Endothelial cell of umbilical vein (primary cell): ENCODE measurements at regions not wholly inside any gene's neighbourhood (a gene's known extent, or its start where the extent isn't known, plus 50 kb on each side); places are given as distances from the start of the nearest gene placed in this dataset.

Source experiments
- BruUV-seq: library from RNA; stranded (reverse); fragments of 400-500 nt; replicated peaks from 2 replicates; lab custom pipeline; 2021; lab: Mats Ljungman, UMichigan
- CTCF ChIA-PET: fragments of 300-600, 350-600 bp; sonication (Branson Sonifier 250); formaldehyde crosslinking; loops from one replicate; lab custom pipeline; 2021; ENCODE audit warnings: antibody characterized with exemption, inconsistent platforms; lab: Charles Lee
- POLR2A ChIA-PET: fragments of 300-600, 350-600 bp; sonication (Branson Sonifier 250); formaldehyde crosslinking; loops from one replicate; lab custom pipeline; 2021; ENCODE audit warnings: antibody characterized with exemption, inconsistent platforms; lab: Charles Lee
- DNase-seq: peaks from one replicate; pipeline ENCODE4 v3.0.0-alpha.2; 2011; ENCODE audit warnings: low read depth, low spot score
- FAIRE-seq: peaks from 2 replicates; lab custom pipeline; 2011; peaks lifted over from hg19 to GRCh38; lab: Jason Lieb, UNC
- H2AFZ ChIP-seq: 2 replicates; pipeline ENCODE4 v1.6.0; 2012; ENCODE audit warnings: low read depth, low read length, control low read depth, inconsistent platforms
- H3K27ac ChIP-seq: 2 replicates; pipeline ENCODE4 v1.5.1; 2011; ENCODE audit warnings: low read depth, mild to moderate bottlenecking, control low read depth, low read length, moderate library complexity; ENCODE audit not compliant: insufficient read depth
- H3K27me3 ChIP-seq, 2 experiments: 2 replicates each; pipeline versions ENCODE4 v1.6.0 to v1.6.1; 2011; ENCODE audit warnings: low read length in 2 of 2, mixed read lengths in 1 of 2; ENCODE audit not compliant: control insufficient read depth in 2 of 2, insufficient read depth in 2 of 2
- H3K36me3 ChIP-seq, 2 experiments: 2 replicates in 1 of 2; 3 replicates in 1 of 2; pipeline ENCODE4 v1.5.1; 2011; ENCODE audit warnings: low read length in 2 of 2, mild to moderate bottlenecking in 1 of 2, moderate library complexity in 1 of 2; ENCODE audit not compliant: control insufficient read depth in 2 of 2, insufficient read depth in 2 of 2; ENCODE audit errors: extremely low read depth in 1 of 2
- H3K4me1 ChIP-seq: 3 replicates; pipeline ENCODE4 v1.5.1; 2011; ENCODE audit warnings: mild to moderate bottlenecking, low read length; ENCODE audit not compliant: control insufficient read depth, insufficient read depth; ENCODE audit errors: extremely low read depth
- H3K4me2 ChIP-seq: 2 replicates; pipeline ENCODE4 v1.6.1; 2011; ENCODE audit warnings: low read length, control low read depth, mixed read lengths; ENCODE audit not compliant: insufficient read depth
- H3K4me3 ChIP-seq, 3 experiments: fragments of 200-600 bp in 1 of 3; sonication (generic), shearing (Covaris generic) in 1 of 3; replicated peaks in 1 of 3; 2 replicates each; pipeline ENCODE4 v1.5.1; 2011 to 2016; ENCODE audit warnings: control low read depth in 3 of 3, low read length in 3 of 3, mild to moderate bottlenecking in 2 of 3, inconsistent platforms in 1 of 3, low read depth in 1 of 3, moderate library complexity in 1 of 3; ENCODE audit not compliant: insufficient read depth in 1 of 3
- H3K79me2 ChIP-seq: 2 replicates; pipeline ENCODE4 v1.6.0; 2012; ENCODE audit warnings: low read length, inconsistent platforms; ENCODE audit not compliant: control insufficient read depth, insufficient read depth
- H3K9ac ChIP-seq: replicated peaks from 2 replicates; pipeline ENCODE3; 2011; ENCODE audit warnings: low read length, control low read depth; ENCODE audit not compliant: insufficient read depth; ENCODE audit errors: extremely low read depth
- H3K9me1 ChIP-seq: replicated peaks from 3 replicates; pipeline ENCODE4 v1.6.0; 2011; ENCODE audit warnings: mild to moderate bottlenecking, low read length; ENCODE audit not compliant: control insufficient read depth, insufficient read depth; ENCODE audit errors: extremely low read depth
- H3K9me3 ChIP-seq: replicated peaks from 2 replicates; pipeline ENCODE4 v1.5.1; 2012; ENCODE audit warnings: low read length, inconsistent platforms; ENCODE audit not compliant: control insufficient read depth, insufficient read depth
- H4K20me1 ChIP-seq: replicated peaks from 2 replicates; pipeline ENCODE3; 2011; ENCODE audit warnings: mild to moderate bottlenecking, low read length; ENCODE audit not compliant: control insufficient read depth, insufficient read depth; ENCODE audit errors: extremely low read depth
- EZH2 ChIP-seq: IDR thresholded peaks from 2 replicates; pipeline ENCODE4 v1.6.1; 2012; ENCODE audit warnings: borderline replicate concordance, low read depth, mild to moderate bottlenecking, moderate library complexity, low read length, inconsistent platforms; ENCODE audit not compliant: severe bottlenecking
- FOS ChIP-seq: IDR thresholded peaks from 2 replicates; pipeline ENCODE4 v1.6.1; 2011; ENCODE audit warnings: mild to moderate bottlenecking, low read length, moderate library complexity, borderline replicate concordance; ENCODE audit not compliant: insufficient read depth
- GATA2 ChIP-seq: IDR thresholded peaks from 2 replicates; pipeline ENCODE4 v1.7.0; 2011; ENCODE audit warnings: low read depth, mild to moderate bottlenecking, moderate library complexity, mixed read lengths, low read length; ENCODE audit not compliant: insufficient read length, insufficient read depth
- JUN ChIP-seq: IDR thresholded peaks from 2 replicates; pipeline ENCODE4 v1.6.1; 2011; ENCODE audit warnings: borderline replicate concordance, low read depth; ENCODE audit not compliant: insufficient read length, insufficient read depth
- POLR2A ChIP-seq: IDR thresholded peaks from 2 replicates; pipeline ENCODE4 v1.6.1; 2012; ENCODE audit warnings: low read depth, mild to moderate bottlenecking, control low read depth, low read length
- POLR2AphosphoS5 ChIP-seq: IDR thresholded peaks from 2 replicates; pipeline ENCODE4 v1.6.1; 2012; ENCODE audit warnings: low read depth, mild to moderate bottlenecking, control low read depth, low read length, moderate library complexity; ENCODE audit not compliant: insufficient read depth
- dilution Hi-C: fragments of 300-500 bp; cut with MboI; formaldehyde crosslinking; loops from one replicate; pipeline ENCODE4 v1.15.0; 2019; ENCODE audit warnings: low sequenced_read_pairs; ENCODE audit not compliant: extremely low pct_ligation_motif_present
- intact Hi-C: fragments of 100-400 bp; cut with micrococcal nuclease; formaldehyde crosslinking; loops from one replicate; pipeline ENCODE4 v1.10.0; 2022

DNA sequence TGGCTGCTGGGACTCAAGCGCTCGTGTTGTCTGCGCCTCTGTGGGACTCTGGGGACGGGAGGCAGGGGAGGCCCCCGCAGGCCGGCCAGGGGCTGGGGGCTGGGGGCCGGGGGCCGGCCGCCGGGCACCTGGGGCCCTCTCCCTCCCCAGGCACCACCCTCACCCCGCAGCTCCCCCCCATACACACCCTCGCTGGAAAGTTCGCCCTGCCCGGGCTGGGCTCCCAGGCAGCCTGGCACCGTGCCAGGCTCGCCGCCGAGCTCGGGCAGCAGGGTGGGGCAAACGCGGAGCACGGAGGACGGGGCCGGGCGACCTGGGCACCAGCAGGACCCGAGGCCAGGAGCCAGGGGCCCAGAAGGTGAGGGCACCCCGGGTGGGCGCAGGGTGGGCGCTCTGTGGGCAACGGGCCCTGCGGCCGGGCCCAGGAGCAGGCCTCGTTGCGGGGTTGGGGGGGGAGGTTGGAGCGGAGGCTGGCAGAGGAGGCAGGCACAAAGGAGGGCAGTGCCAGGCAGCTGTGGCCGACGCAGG lies 76.7 kb upstream of the WNT7B start:
- DNase-seq (peak; percentile 64), FAIRE-seq (peak; percentile 85)
- H3K4me3 ChIP-seq, result peak overlapping the region; percentile 30 to 49 (median 49)
- H4K20me1 ChIP-seq, result no peaks in the 10 kb centered on the region
- peaks cover 52% of the 10 kb centered on the region for H3K4me1 ChIP-seq
- H2AFZ ChIP-seq, result peak overlapping the region; percentile 14
- intact Hi-C loops (loop anchor here (1.0 kb wide), 3 partner anchors 9 to 17 kb away; no protein-coding TSS in a partner anchor), dilution Hi-C loops (no loop called here)
- H3K9me1 ChIP-seq, result no peaks in the 10 kb centered on the region
- peak overlapping the region; percentile 79 for H3K4me2 ChIP-seq
- H3K79me2 ChIP-seq, result peaks cover 44% of the 10 kb centered on the region
- H3K9me3 ChIP-seq, result no peaks in the 10 kb centered on the region
- H3K27ac ChIP-seq, result peak overlapping the region; percentile 55
- TF ChIP-seq POLR2AphosphoS5, result peak; percentile 45
- no peak for TF ChIP-seq FOS
- peak overlapping the region; percentile 70 for H3K9ac ChIP-seq
- no TSS peak for BruUV-seq
- H3K36me3 ChIP-seq, result no peaks in the 10 kb centered on the region
- CTCF ChIA-PET, result interaction anchor here (0.6 to 3.4 kb wide), 7 partner anchors 9 to 314 kb away, joined by 3 to 21 read pairs (median 3); no protein-coding TSS in a partner anchor
- H3K27me3 ChIP-seq, result no peaks in the 10 kb centered on the region
- POLR2A ChIA-PET, result interaction anchor here (0.6 to 1.9 kb wide), 4 partner anchors 9 to 802 kb away, joined by 3 to 5 read pairs (median 4); no protein-coding TSS in a partner anchor

DNA sequence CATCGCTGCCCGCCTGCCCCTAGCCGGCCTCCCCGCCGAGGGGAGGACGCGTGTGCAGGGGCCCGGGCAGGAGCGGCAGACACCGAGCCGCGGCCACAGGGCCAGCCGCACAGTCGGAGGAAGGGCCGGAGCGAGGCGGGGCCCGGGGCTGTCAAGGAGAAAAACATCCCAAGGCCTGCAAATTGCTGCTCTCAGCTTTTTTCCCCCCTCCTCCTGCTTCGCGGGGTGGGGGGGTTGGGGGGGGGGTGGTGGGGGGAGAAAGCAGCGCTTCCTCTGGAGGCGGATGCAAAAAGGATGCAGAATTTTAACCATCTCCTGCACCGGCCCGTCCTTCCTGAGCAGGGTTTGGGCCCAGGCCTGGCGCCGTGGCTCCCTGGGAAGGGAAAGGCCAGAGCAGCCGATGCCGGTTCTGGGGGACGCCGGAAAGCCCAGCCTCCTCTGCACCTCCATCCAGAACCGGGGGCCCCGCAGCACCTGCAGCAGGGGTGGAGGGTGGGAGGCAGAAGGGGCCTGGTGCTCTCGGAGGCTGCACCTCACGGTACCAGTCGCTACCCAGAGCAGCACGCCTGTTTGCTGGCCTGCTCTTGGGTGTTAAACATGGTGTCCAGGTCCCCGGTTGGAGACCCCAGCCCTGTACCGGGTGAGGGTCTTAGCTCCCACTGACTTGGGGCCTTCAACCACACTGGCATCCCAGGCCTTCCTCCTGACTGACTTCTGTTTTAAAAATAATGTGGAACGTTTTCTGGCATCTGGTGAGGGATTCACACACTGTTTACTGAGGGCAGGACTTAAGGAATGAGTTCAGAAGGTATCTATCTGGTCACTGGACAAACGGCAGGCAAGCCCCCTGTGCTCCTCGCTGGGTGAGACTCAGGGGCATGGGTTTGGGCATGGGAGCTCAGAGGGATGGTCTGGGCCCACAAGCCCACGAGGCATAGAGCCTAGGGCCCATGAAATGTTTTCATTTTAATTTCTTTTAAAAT lies 77.4 kb upstream of the WNT7B start:
- Histone ChIP-seq H3K9ac (peak overlapping the region; percentile 72), H2AFZ (peak overlapping the region; percentile 14), H3K4me1 (peaks cover 52% of the 10 kb centered on the region), H3K4me2 (peak overlapping the region; percentile 59), H3K9me3 (no peaks in the 10 kb centered on the region), H3K9me1 (no peaks in the 10 kb centered on the region), H3K27me3 (no peaks in the 10 kb centered on the region), H3K36me3 (no peaks in the 10 kb centered on the region), H3K79me2 (peaks cover 51% of the 10 kb centered on the region), H3K4me3 (peak overlapping the region; percentile 29 to 49 (median 49)), H3K27ac (peak overlapping the region; percentile 56), H4K20me1 (no peaks in the 10 kb centered on the region)
- BruUV-seq, result no TSS peak
- dilution Hi-C loops, result no loop called here
- ChIA-PET CTCF (interaction anchor here (0.6 to 3.4 kb wide), 5 partner anchors 20 to 313 kb away, joined by 3 to 21 read pairs (median 3); no protein-coding TSS in a partner anchor), POLR2A (interaction anchor here (0.6 to 1.9 kb wide), 4 partner anchors 10 to 802 kb away, joined by 3 to 5 read pairs (median 4); no protein-coding TSS in a partner anchor)
- no peak for TF ChIP-seq GATA2
- peak; percentile 13 for TF ChIP-seq POLR2A
- no peak for TF ChIP-seq JUN
- peak; percentile 25 for TF ChIP-seq POLR2AphosphoS5
- no peak for TF ChIP-seq EZH2
- peak; percentile 53 for FAIRE-seq
- intact Hi-C loops, result no loop called here
- DNase-seq, result peak; percentile 55
